DOHH2 (cell line): ENCODE measurements at regions not wholly inside any gene's neighbourhood (a gene's known extent, or its start where the extent isn't known, plus 50 kb on each side); places are given as distances from the start of the nearest gene placed in this dataset.
A peak's percentile ranks its signal among the peaks of the same experiment; 100 is the strongest.

Source experiments
- H3F3A ChIP-seq: fragments of 200-600 bp; sonication (generic), shearing (Covaris generic); 2 replicates; pipeline ENCODE4 v1.6.0; 2016; ENCODE audit warnings: antibody characterized with exemption, mild to moderate bottlenecking; ENCODE audit not compliant: control insufficient read depth, insufficient read depth
- H3K27ac ChIP-seq: fragments of 200-600 bp; sonication (generic); 2 replicates; pipeline ENCODE4 v1.5.1; 2014; ENCODE audit warnings: low read depth, mild to moderate bottlenecking, low read length, moderate library complexity
- H3K27me3 ChIP-seq: fragments of 200-600 bp; sonication (generic); 2 replicates; pipeline ENCODE4 v1.6.1; 2014; ENCODE audit warnings: mild to moderate bottlenecking, low read length, mixed read lengths; ENCODE audit not compliant: control insufficient read depth
- H3K36me3 ChIP-seq: fragments of 200-600 bp; sonication (generic); 2 replicates; pipeline ENCODE4 v1.6.1; 2014; ENCODE audit warnings: mild to moderate bottlenecking, low read length, moderate library complexity, mixed read lengths; ENCODE audit not compliant: control insufficient read depth
- H3K4me1 ChIP-seq: fragments of 200-600 bp; sonication (generic); 2 replicates; pipeline ENCODE4 v1.6.1; 2014; ENCODE audit warnings: mild to moderate bottlenecking, low read length, mixed read lengths; ENCODE audit not compliant: control insufficient read depth
- H3K4me2 ChIP-seq: fragments of 200-600 bp; sonication (generic); 2 replicates; pipeline ENCODE4 v1.6.0; 2014; ENCODE audit warnings: mild to moderate bottlenecking, low read length, moderate library complexity
- H3K4me3 ChIP-seq: fragments of 200-600 bp; sonication (generic); 2 replicates; pipeline ENCODE4 v1.5.1; 2014; ENCODE audit warnings: mild to moderate bottlenecking, low read length, mixed read lengths
- H3K79me2 ChIP-seq: fragments of 200-600 bp; sonication (generic); 2 replicates; pipeline ENCODE4 v1.6.1; 2014; ENCODE audit warnings: mild to moderate bottlenecking, low read length, mixed read lengths; ENCODE audit not compliant: control insufficient read depth
- H3K9me2 ChIP-seq: fragments of 200-600 bp; sonication (generic); replicated peaks from 2 replicates; pipeline ENCODE4 v1.6.1; 2014; ENCODE audit warnings: mild to moderate bottlenecking, low read length, mixed read lengths; ENCODE audit not compliant: control insufficient read depth
- H3K9me3 ChIP-seq: fragments of 200-600 bp; sonication (generic); 2 replicates; pipeline ENCODE4 v1.6.1; 2014; ENCODE audit warnings: antibody characterized with exemption, low read length, mixed read lengths; ENCODE audit not compliant: control insufficient read depth, insufficient read depth
- H4K20me1 ChIP-seq: fragments of 200-600 bp; sonication (generic); 2 replicates; pipeline ENCODE4 v1.6.0; 2014; ENCODE audit warnings: low read depth, mild to moderate bottlenecking, antibody characterized with exemption, low read length, moderate library complexity; ENCODE audit not compliant: control insufficient read depth, insufficient read depth
- CTCF ChIP-seq: fragments of 200-600 bp; sonication (generic); IDR thresholded peaks from one replicate; pipeline ENCODE4 v1.5.1; 2014; ENCODE audit warnings: antibody characterized with exemption, mild to moderate bottlenecking, low read depth, low read length; ENCODE audit not compliant: poor library complexity, severe bottlenecking
- EZH2phosphoT487 ChIP-seq: fragments of 200-600 bp; sonication (generic); IDR thresholded peaks from 2 replicates; pipeline ENCODE4 v1.6.1; 2017; ENCODE audit warnings: borderline replicate concordance, mild to moderate bottlenecking, antibody characterized with exemption, low read length, moderate library complexity, mixed read lengths

DNA sequence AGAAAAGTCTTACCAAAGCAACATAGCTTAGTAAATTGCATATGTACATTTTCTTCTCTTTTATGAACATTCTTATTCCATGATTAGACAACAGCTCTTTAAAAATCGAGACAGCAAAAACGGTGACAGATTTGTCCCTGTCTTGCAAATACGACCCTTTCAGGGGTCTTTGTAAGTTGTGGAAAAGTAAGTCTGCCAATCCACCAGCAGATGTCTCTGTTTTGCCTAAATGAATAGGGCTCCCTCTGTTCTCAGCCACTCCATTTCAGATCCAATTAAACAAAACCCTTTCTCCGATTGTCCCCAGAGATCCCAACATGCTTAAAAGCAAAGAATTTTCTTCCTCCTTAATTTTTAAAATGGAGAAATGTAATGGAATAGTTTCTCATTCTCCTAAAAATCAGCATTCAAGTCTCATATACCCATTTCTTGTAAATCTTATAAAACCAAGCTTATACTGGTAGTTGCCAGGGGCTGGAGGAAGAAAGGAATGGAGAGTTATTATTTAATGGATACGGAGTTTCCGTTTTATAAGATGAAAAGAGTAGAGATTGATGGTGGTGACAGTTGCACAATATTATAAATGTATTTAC is 61.0 kb upstream of the NFE2L3 start:
- H3K4me3 ChIP-seq = no peak overlapping the region
- H4K20me1 ChIP-seq = no peaks in the 10 kb centered on the region
- no peaks in the 10 kb centered on the region for H3K79me2 ChIP-seq
- H3K4me2 ChIP-seq = peak overlapping the region; percentile 6
- TF ChIP-seq CTCF (peak; percentile 92), EZH2phosphoT487 (no peak)
- peaks cover under 1% of the 10 kb centered on the region for H3F3A ChIP-seq
- H3K4me1 ChIP-seq = peaks cover 19% of the 10 kb centered on the region
- H3K27ac ChIP-seq = no peak overlapping the region
- no peaks in the 10 kb centered on the region for H3K9me2 ChIP-seq
- no peaks in the 10 kb centered on the region for H3K36me3 ChIP-seq
- no peaks in the 10 kb centered on the region for H3K27me3 ChIP-seq
- no peaks in the 10 kb centered on the region for H3K9me3 ChIP-seq

DNA sequence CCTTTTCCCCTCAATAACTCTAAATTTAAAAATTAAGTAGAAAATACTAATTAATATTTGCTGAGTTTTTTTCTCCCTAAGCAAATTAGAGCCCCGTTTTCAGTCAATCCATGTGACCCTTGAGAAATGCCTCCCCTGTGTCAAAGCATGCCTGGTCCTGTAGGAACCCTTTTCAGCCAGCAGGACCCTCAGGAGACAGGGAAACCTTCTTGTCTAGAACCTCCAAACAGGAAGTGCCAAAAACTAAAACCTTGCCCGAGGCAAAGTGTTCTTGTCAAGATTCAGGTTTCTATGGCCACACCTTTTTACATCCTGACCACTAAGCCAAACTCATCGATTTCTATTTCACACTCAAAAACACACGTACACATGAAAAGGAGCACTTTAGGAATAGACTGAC is 60.1 kb upstream of the NFE2L3 start:
- H3K27me3 ChIP-seq = no peaks in the 10 kb centered on the region
- peaks cover 6% of the 10 kb centered on the region for H3F3A ChIP-seq
- no peaks in the 10 kb centered on the region for H3K36me3 ChIP-seq
- peaks cover 23% of the 10 kb centered on the region for H3K4me1 ChIP-seq
- H3K9me2 ChIP-seq = no peaks in the 10 kb centered on the region
- H4K20me1 ChIP-seq = no peaks in the 10 kb centered on the region
- H3K79me2 ChIP-seq = no peaks in the 10 kb centered on the region
- H3K27ac ChIP-seq = no peak overlapping the region
- TF ChIP-seq EZH2phosphoT487 (no peak), CTCF (no peak)
- H3K4me2 ChIP-seq = no peak overlapping the region
- no peaks in the 10 kb centered on the region for H3K9me3 ChIP-seq
- no peak overlapping the region for H3K4me3 ChIP-seq

- H3K4me2 ChIP-seq = no peak overlapping the region
- no peaks in the 10 kb centered on the region for H3K9me2 ChIP-seq
- no peak overlapping the region for H3K4me3 ChIP-seq
- no peak overlapping the region for H3K27ac ChIP-seq
- peaks cover 34% of the 10 kb centered on the region for H3K4me1 ChIP-seq
- no peaks in the 10 kb centered on the region for H3K36me3 ChIP-seq
- no peaks in the 10 kb centered on the region for H3K9me3 ChIP-seq
- no peaks in the 10 kb centered on the region for H4K20me1 ChIP-seq
- H3K27me3 ChIP-seq = no peaks in the 10 kb centered on the region
- TF ChIP-seq CTCF (no peak), EZH2phosphoT487 (no peak)
- no peaks in the 10 kb centered on the region for H3K79me2 ChIP-seq
- H3F3A ChIP-seq = peaks cover 6% of the 10 kb centered on the region
Measured at GRCh38 chr7:26093023-26093422, 59.0 kb upstream of the NFE2L3 start.
